Keratinocyte (primary cell): ENCODE measurements at regions not wholly inside any gene's neighbourhood (a gene's known extent, or its start where the extent isn't known, plus 50 kb on each side); places are given as distances from the start of the nearest gene placed in this dataset.

Experiments
- DNase-seq: peaks from one replicate; pipeline ENCODE4 v3.0.0-alpha.2; 2011; ENCODE audit warnings: low read depth, missing footprints, low spot score
- FAIRE-seq: peaks from 2 replicates; lab custom pipeline; 2011; peaks lifted over from hg19 to GRCh38; lab: Jason Lieb, UNC
- H2AFZ ChIP-seq: 2 replicates; pipeline ENCODE4 v1.6.0; 2012; ENCODE audit warnings: low read length, control low read depth, inconsistent platforms; ENCODE audit not compliant: control insufficient read depth
- H3K27ac ChIP-seq: 2 replicates; pipeline ENCODE4 v1.5.1; 2011; ENCODE audit warnings: low read length; ENCODE audit not compliant: control insufficient read depth, insufficient read depth
- H3K27me3 ChIP-seq: 3 replicates; pipeline ENCODE4 v1.6.0; 2011; ENCODE audit warnings: low read length; ENCODE audit not compliant: control insufficient read depth, insufficient read depth; ENCODE audit errors: extremely low read depth
- H3K36me3 ChIP-seq, 2 experiments: 2 replicates in 1 of 2; 3 replicates in 1 of 2; pipeline ENCODE4 v1.5.1; 2011; ENCODE audit warnings: low read length in 2 of 2, mild to moderate bottlenecking in 1 of 2; ENCODE audit not compliant: control insufficient read depth in 2 of 2, insufficient read depth in 2 of 2; ENCODE audit errors: extremely low read depth in 1 of 2
- H3K4me1 ChIP-seq: 3 replicates; pipeline ENCODE4 v1.5.1; 2011; ENCODE audit warnings: low read length; ENCODE audit not compliant: control insufficient read depth, insufficient read depth; ENCODE audit errors: extremely low read depth
- H3K4me2 ChIP-seq: 3 replicates; pipeline ENCODE4 v1.6.0; 2011; ENCODE audit warnings: low read depth, low read length; ENCODE audit not compliant: control insufficient read depth, insufficient read depth; ENCODE audit errors: extremely low read depth
- H3K4me3 ChIP-seq, 3 experiments: fragments of 200-600 bp in 1 of 3; sonication (generic) in 1 of 3; 2 replicates in 2 of 3; 3 replicates in 1 of 3; pipeline ENCODE4 v1.5.1; 2011 to 2016; ENCODE audit warnings: low read length in 3 of 3, mild to moderate bottlenecking in 3 of 3, control low read depth in 2 of 3, inconsistent platforms in 1 of 3, low read depth in 1 of 3, mixed read lengths in 1 of 3, mixed run types in 1 of 3, moderate library complexity in 1 of 3; ENCODE audit not compliant: control insufficient read depth in 2 of 3, insufficient read depth in 2 of 3; ENCODE audit errors: extremely low read depth in 1 of 3
- H3K79me2 ChIP-seq: 2 replicates; pipeline ENCODE4 v1.6.0; 2012; ENCODE audit warnings: low read length; ENCODE audit not compliant: control insufficient read depth, insufficient read depth
- H3K9ac ChIP-seq: 3 replicates; pipeline ENCODE4 v1.6.0; 2011; ENCODE audit warnings: low read length; ENCODE audit not compliant: control insufficient read depth, insufficient read depth; ENCODE audit errors: extremely low read depth
- H3K9me1 ChIP-seq: 3 replicates; pipeline ENCODE4 v1.6.0; 2011; ENCODE audit warnings: low read length; ENCODE audit not compliant: control insufficient read depth, insufficient read depth; ENCODE audit errors: extremely low read depth
- H3K9me3 ChIP-seq: 2 replicates; pipeline ENCODE4 v1.5.1; 2012; ENCODE audit warnings: low read depth, low read length; ENCODE audit not compliant: control insufficient read depth
- H4K20me1 ChIP-seq: 3 replicates; pipeline ENCODE4 v1.6.0; 2011; ENCODE audit warnings: low read length; ENCODE audit not compliant: control insufficient read depth, insufficient read depth; ENCODE audit errors: extremely low read depth
- EZH2 ChIP-seq: IDR thresholded peaks from one replicate; pipeline ENCODE4 v1.6.1; 2012; ENCODE audit warnings: inconsistent platforms, mild to moderate bottlenecking, low read length, moderate library complexity
- dilution Hi-C: fragments of 300-500 bp; cut with MboI; formaldehyde crosslinking; loops from one replicate; pipeline ENCODE4 v1.7.0; 2020; ENCODE audit warnings: low sequenced_read_pairs; ENCODE audit not compliant: extremely low pct_ligation_motif_present
- TF ChIP-seq, protein P1 (sequence below), 3 experiments: IDR thresholded peaks in 1 of 3; conservative IDR thresholded peaks in 1 of 3; optimal IDR thresholded peaks in 1 of 3; 2 replicates in 2 of 3; 3 replicates in 1 of 3; pipeline versions ENCODE3 to v1.5.1; 2011; ENCODE audit warnings: low read length in 3 of 3, mild to moderate bottlenecking in 3 of 3, moderate library complexity in 2 of 3, control low read depth in 1 of 3, inconsistent platforms in 1 of 3; ENCODE audit not compliant: insufficient read depth in 2 of 3; ENCODE audit errors: extremely low read depth in 1 of 3

DNA sequence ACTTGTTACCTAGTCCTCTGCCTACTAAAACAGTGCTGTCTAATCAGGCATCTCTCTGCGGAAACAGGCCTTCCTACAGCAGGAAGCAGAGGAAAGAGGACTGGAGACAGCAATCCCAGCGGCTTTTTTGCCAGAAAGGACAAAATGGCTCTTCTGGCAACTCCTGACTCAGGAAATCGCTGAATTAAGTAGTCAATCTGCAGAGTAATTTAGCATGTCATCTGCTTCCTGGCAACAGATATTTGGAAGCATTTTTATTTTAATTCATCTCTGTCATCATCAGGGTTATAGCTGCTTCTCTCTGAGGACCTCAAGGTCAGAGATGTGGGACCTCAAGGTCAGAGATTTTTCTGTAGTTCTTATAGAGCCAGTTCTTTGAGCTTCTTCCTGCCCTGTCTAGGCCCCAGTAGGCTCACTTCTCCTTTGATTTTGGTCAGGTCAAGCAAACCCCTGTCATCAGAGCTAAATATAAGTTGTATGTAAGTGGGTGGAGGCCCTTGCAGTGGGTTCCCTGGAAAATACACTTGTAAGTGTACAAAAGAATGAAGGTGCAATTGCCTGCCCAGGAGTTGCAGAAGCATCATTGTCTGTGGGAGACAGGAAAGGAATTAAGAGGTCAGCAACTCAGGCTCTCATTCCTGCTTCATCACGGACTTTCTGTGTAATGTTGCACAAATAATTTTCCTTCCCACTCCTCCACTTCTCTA is 229.4 kb downstream of the ALDH8A1 start:
- H3K36me3 ChIP-seq = no peaks in the 10 kb centered on the region
- H3K4me1 ChIP-seq = no peaks in the 10 kb centered on the region
- TF ChIP-seq, protein P1, sequence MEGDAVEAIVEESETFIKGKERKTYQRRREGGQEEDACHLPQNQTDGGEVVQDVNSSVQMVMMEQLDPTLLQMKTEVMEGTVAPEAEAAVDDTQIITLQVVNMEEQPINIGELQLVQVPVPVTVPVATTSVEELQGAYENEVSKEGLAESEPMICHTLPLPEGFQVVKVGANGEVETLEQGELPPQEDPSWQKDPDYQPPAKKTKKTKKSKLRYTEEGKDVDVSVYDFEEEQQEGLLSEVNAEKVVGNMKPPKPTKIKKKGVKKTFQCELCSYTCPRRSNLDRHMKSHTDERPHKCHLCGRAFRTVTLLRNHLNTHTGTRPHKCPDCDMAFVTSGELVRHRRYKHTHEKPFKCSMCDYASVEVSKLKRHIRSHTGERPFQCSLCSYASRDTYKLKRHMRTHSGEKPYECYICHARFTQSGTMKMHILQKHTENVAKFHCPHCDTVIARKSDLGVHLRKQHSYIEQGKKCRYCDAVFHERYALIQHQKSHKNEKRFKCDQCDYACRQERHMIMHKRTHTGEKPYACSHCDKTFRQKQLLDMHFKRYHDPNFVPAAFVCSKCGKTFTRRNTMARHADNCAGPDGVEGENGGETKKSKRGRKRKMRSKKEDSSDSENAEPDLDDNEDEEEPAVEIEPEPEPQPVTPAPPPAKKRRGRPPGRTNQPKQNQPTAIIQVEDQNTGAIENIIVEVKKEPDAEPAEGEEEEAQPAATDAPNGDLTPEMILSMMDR (optimal IDR thresholded peaks at IDR 0.05 in 1 of 3, IDR thresholded peaks at IDR 0.05 in 1 of 3, conservative IDR thresholded peaks at IDR 0.05 in 1 of 3; ENCODE audit: extremely low read depth in 1 of 3, insufficient read depth in 2 of 3, low read length in 3 of 3) = no peak
- TF ChIP-seq EZH2 = no peak
- no peak overlapping the region for H3K4me3 ChIP-seq
- no peaks in the 10 kb centered on the region for H3K9me1 ChIP-seq
- H3K27ac ChIP-seq = no peak overlapping the region
- FAIRE-seq (no peak), DNase-seq (no peak)
- H3K9me3 ChIP-seq = no peaks in the 10 kb centered on the region
- H3K27me3 ChIP-seq = no peaks in the 10 kb centered on the region
- dilution Hi-C loops = no loop called here
- H4K20me1 ChIP-seq = no peaks in the 10 kb centered on the region
- no peak overlapping the region for H2AFZ ChIP-seq
- no peak overlapping the region for H3K4me2 ChIP-seq
- H3K9ac ChIP-seq = no peak overlapping the region
- H3K79me2 ChIP-seq = no peaks in the 10 kb centered on the region

DNA sequence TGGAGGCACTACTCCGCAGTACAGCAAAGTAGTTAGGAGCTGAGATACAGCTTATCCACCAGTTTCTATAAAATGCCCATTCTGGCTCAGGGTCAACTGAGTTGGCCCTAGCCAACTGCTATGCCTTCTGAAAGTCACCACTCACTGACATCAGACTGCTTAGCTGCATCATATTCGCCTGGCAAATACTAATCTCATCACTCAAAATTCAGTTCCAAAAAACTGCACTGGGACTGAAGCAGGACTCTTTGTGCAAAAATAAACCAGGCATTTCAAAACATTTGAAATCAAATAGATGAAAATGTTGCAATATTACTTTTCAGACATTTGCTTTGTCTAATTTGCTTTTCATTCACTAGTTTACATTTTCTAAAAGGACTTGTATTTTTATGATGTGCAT is 230.0 kb downstream of the ALDH8A1 start:
- no peaks in the 10 kb centered on the region for H3K27me3 ChIP-seq
- no peaks in the 10 kb centered on the region for H4K20me1 ChIP-seq
- H3K36me3 ChIP-seq = no peaks in the 10 kb centered on the region
- no peak for FAIRE-seq
- H3K9me1 ChIP-seq = no peaks in the 10 kb centered on the region
- dilution Hi-C loops = no loop called here
- H3K79me2 ChIP-seq = no peaks in the 10 kb centered on the region
- no peak for DNase-seq
- H2AFZ ChIP-seq = no peak overlapping the region
- H3K4me3 ChIP-seq = no peak overlapping the region
- no peak overlapping the region for H3K4me2 ChIP-seq
- no peak overlapping the region for H3K27ac ChIP-seq
- TF ChIP-seq, protein P1 (optimal IDR thresholded peaks at IDR 0.05 in 1 of 3, IDR thresholded peaks at IDR 0.05 in 1 of 3, conservative IDR thresholded peaks at IDR 0.05 in 1 of 3; ENCODE audit: extremely low read depth in 1 of 3, insufficient read depth in 2 of 3, low read length in 3 of 3) = no peak
- no peak for TF ChIP-seq EZH2
- no peaks in the 10 kb centered on the region for H3K9me3 ChIP-seq
- H3K4me1 ChIP-seq = no peaks in the 10 kb centered on the region
- no peak overlapping the region for H3K9ac ChIP-seq
